HG02588 (cell line): ENCODE measurements at regions not wholly inside any gene's neighbourhood (a gene's known extent, or its start where the extent isn't known, plus 50 kb on each side); places are given as distances from the start of the nearest gene placed in this dataset.

ENCODE experiments used
- ATAC-seq: cut with Tn5 transposase; IDR thresholded peaks from one replicate; pipeline ENCODE4 v1.9.1; 2021; ENCODE audit warnings: mild to moderate bottlenecking, moderate library complexity; ENCODE audit not compliant: unreplicated experiment

DNA sequence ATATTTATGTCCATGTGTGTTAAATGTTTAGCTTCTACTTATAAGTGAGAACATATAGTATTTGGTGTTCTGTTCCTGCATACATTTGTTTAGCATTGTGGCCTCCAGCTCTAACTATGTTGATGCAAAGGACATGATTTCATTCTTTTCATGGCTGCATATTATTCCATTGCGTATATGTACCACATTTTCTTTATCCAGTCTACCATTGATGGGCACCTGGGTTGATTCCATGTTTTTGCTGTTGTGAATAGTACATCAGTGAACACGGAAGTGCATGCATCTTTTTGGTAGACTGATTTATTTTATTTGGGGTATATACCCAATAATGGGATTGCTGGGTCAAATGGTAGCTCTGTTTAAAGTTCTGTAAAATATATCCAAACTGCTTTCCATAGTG lies 359.0 kb downstream of the SLCO4C1 start:
- no peak for ATAC-seq

DNA sequence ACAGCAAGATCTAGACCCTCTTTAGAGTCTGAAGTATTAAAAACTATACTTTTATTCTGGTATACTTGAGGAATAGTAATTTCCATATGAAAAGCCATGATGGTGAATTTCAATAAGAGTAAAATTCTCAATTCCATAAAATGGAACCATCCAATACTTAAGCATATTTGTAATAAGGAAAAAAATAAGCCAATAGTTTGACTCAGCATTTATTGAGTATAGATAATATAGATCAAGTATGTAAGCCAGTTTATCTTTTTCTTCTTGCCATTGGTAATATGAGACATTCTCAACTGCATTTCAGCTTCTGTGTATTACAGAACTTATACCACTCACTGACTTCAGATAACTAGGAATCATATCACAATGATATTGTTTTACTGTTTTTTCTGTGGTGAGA lies 361.0 kb downstream of the SLCO4C1 start:
- no peak for ATAC-seq

DNA sequence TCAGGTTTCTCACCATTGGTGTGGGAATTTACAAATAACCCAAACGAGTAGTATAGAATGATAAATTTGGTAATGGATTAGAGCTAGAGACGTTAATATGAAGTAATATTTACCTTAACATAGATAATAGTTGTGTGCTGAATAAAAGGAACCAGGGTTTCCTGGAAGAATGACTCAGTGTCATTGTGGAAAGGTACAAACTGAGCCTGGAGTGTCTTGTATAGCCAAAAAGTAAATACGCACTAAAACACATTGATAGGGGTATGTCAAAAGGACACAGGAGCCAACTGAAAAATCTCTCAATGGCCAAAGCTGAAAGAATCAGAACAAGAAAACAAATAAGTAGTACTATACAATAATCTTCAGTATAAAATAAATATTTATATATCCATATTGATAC lies 363.5 kb downstream of the SLCO4C1 start:
- ATAC-seq, result no peak

DNA sequence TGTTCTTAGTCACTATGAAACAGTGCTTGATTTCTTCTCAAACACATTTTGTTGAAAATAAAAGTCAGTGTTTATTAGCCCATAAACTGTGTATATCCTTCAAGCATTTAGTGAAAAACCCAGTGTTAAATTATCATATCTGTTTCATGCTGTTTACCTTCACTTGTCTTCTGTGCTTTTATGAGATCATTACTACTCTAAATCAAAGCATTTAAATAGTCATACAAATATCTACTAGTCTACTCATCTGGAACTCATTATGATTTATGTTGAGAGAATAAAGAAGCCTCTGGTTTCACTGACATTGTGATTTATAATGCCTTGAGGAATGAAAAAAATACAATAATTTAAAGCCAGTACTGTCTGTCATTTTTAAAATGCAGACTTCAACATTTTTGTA lies 366.5 kb downstream of the SLCO4C1 start:
- no peak for ATAC-seq

DNA sequence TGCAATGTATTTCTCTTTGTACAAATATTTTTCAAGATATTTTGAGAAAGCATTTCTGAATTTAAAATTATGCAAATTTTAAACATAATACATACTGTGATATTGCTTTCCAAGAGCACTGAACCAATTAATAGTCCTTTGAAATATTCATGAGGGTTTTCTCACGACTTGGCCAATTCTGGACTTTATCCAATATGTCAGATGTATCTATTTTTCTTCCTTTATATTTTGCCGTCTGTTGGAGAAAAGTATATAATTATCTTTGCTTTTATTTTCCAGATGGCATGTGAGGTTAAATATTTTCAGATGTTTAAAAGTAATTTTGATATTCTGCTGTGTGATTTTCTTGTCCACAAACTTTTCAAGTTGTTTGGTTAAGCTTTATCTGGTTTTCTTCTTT lies 378.9 kb downstream of the SLCO4C1 start:
- no peak for ATAC-seq

DNA sequence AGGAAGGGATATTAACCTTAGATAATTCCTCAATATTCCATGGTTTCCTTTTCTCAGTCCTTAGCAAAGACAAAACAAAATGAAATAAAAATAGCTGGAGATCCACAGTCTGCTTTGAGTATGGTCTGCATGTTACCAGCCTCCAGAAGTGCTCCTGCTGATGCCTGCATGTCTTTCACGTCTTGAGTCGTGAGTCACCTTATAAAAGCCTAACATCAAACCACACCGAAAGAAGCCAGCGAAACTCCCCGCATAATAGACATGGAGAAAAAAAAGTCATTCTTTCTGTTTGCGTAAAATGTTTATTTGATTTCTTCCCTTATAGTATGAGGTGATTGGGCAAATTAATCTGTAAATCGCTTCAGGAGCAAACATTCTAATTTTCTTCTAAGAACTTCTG lies 380.5 kb downstream of the SLCO4C1 start:
- ATAC-seq, result no peak

DNA sequence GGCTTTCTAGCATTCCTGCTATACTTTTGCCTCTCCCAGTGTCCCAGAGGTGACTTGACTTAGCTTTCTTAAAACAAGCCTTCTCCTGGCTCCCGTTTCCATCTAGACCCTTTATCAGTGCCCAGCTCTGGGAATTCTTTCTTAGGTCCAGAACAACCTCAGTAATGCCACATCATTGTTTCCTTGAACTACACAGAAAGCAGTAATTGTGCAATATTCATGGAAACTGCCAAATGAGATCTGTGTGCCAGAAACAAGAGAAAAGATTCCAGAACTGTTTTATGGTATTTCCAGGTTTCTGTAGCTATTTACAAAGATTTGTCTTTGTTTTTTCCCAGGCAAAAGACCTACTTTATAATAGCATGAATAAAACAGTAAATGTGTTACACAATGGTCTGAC lies 391.3 kb downstream of the SLCO4C1 start:
- ATAC-seq, result no peak

DNA sequence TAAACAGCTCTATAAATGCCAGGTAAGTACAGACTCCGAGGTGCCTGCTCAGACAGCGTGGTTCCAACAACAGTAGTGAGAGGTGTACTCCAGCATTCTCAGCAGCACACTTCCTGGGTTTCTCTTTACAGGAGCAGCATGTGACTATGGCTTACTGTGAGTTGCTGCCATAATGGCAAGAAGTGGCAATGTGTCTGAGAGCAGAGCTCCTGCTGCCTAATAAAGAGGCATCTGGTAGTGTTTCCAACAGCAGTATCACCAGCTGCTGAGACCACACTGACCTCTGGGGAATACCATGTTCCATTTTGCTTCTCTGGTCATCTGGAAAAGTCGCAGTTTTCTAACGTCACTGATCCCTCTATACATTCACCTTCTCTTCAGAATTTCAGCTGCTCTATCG lies 398.2 kb downstream of the SLCO4C1 start:
- ATAC-seq, result peak; percentile 47

DNA sequence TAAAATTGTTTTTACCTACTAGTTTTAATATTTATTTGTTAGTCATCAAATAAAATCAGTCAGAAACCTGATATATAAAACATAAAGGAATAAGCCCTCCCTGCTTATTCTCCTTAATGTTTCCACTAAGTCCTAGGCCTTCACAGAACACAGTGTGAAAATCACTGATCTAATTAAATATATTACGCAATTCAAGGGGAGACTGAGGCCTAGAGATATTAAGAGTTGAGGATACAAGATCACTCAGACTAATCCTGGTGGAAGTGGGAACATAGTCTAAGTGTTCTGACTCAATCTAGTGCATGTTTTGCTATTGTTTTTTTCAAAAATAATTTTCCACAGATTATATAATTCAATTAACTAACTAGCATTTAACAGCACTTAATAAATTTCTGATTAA lies 401.1 kb downstream of the SLCO4C1 start:
- ATAC-seq, result no peak

DNA sequence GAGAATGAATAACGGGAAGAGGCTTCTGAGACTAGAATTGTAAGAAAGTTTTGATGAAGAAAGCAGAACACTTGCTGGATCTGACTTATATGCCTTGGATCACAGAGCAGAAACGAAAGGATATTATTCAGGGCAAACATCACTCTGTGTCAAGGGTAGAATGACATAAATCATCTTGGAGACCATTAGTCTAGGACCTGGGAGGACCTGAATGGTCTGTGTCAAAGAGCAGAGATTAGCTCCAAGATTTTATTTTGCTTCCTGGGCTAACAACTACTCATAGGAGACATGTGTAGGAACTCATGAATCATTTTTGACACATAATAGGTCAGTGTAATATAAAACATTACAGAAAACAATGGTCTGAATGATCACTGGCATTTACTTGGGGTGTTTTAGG lies 417.9 kb downstream of the SLCO4C1 start:
- no peak for ATAC-seq

DNA sequence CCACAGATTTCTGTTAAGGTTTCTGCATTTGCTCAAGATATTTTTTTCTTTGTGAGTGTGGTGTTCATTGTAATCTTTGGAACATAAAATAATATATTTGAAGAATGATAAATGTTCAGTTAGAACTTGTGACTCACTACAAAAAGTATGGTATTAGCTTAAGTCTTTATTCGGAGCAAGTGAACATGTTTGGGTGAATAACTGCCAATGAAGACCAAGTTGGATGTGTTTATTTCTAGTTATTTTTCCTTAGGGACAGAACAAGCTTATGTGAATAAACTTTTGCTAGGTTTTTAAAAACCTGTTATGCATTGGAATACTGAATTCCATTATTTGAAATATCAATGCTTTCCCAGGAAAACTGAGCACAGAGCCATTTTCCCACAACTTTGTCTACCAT lies 418.6 kb downstream of the SLCO4C1 start:
- ATAC-seq, result no peak

DNA sequence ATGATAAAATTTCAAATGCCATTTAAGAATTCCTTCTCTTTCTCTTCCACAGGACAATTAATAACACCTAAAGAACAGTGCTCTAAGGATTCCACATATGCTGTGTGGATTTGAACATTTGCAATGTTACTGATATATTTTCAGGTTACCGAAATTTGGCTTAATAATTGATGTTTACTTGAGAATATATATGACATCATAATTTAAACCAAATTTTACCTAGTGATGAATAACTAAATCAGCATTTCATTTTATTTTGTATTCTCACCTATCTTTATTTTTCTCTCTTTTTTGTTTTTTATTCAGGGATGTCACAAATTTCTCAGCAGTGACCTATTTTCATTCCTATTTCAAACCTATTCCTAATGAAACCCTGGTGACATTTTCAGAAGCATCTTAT lies 429.6 kb downstream of the SLCO4C1 start:
- no peak for ATAC-seq

DNA sequence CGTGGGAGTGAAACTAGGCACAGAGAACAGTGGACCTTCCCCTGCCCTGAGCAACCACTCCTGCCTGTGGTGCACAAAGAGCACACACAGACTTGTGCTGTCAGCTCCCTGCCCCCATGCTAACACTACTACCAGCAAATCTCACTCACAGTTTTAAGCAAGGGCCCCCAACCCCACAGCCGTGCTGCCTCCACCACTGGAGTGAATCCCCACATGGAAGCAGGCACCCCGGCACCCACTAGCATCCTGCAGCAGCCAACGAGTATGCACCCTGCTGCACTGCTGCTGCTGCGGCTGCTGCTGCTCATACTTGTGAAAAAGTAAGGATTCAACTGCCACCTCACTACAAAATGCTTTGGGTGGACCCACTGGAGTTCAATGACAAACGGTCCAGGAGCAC lies 435.5 kb downstream of the SLCO4C1 start:
- no peak for ATAC-seq

DNA sequence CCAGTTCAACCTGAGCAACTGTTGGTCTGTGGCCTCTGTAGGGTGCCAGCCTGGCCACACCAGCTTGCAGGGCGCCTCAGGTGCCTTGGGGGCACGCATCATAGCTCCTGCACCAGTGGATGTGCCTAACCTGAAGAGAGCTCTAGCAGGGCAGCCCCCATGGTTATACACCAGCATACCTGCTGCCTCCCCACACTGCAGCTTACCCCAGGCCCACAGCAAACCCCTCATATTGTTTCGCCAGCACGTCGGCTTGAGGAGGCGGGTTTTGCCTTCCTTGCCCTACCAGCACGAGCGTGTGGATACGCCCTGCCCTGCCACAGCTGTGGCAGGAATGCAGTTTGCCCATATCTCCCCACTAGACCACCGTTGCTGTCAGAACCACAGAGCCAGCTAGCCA lies 435.9 kb downstream of the SLCO4C1 start:
- no peak for ATAC-seq

DNA sequence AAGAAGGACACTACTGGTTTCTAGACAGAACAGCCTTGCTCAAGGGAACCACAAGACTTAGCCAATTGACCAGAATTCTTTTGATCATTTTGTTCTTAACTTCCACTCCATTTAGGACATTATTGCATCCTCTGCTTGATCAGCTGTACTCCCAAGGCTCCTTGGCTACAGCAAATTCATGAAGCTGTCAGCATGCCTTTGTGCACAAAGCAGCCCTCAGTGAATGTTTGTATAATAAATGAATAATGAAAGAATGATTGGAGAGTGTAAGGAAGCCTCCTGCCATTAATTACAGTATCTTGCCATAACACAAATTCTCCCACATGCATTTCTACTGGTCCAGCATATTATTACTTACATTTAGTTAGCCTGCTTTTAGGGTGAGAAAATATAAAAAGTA lies 449.6 kb downstream of the SLCO4C1 start:
- ATAC-seq, result no peak

DNA sequence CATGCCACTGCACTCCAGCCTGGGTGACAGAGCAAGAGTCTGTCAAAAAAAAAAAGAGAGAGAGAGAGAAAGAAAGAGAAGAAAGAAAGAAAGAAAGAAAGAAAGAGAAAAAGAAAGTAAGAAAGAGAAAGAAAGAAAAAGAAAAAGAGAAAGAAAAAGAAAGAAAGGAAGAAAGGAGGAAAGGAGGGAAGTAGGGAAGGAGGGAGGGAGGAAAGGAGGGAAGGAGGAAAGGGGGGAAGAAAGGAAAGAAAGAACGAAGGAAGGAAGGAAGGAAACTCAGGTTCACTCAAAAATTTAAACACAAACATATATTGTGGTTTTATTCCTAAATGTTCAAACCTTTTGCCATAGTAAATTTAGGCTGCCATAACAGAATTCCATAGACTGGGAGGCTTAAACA lies 453.0 kb downstream of the SLCO4C1 start:
- no peak for ATAC-seq

DNA sequence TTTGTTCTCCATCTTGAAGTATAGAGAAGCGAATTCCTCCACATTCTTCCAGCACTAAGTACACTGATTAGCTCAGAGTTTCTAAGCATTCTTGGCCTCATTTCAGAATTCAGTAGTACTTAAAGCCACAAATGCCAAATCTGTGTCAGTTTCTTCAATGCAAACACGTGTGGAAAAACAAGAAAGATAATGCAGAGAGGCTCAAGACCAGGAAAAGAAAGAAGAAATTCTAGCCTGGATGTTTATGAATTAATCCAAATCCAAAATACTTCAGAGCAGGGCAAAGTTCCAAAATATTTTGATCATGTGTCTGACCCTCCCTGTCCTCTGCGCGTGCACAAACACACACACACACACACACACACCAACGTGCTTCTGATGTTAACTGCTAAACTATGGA lies 457.6 kb downstream of the SLCO4C1 start:
- no peak for ATAC-seq

DNA sequence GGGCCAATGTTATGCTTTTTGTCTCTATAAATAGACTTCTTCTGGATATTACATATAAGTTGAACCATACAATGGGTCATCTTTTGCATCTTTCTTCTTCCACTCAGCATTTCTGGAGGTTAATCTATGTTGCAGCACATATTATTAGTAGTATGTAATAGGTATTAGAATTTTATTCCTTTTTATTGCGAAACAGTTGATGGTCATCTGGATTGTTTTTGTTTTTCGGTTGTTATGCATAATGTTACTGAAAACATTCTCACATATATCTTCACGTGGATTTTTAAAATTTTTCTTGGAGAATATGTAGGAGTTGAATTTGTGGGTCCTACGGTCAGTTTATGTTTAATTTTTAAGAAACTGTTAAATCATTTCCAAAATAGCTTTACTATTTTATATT lies 466.8 kb downstream of the SLCO4C1 start:
- ATAC-seq, result no peak

DNA sequence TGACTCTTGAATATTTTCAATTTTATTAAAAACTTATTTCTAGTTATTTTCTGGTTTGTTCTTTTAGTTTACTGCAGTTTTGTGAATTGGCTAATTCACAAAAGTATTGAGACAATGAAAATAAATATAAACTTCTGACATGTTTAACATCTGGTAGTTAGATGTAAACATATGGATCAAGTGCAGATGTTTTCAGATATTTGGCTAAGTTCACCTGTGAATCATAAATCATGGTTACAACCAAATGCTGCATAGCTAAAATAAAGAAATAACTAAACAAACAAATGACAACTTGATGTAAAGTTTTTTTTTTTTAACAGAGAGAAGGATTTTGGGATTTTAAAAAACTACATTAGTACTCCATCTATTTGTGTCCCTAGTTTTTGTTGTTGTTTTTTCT lies 484.6 kb downstream of the SLCO4C1 start:
- no peak for ATAC-seq

DNA sequence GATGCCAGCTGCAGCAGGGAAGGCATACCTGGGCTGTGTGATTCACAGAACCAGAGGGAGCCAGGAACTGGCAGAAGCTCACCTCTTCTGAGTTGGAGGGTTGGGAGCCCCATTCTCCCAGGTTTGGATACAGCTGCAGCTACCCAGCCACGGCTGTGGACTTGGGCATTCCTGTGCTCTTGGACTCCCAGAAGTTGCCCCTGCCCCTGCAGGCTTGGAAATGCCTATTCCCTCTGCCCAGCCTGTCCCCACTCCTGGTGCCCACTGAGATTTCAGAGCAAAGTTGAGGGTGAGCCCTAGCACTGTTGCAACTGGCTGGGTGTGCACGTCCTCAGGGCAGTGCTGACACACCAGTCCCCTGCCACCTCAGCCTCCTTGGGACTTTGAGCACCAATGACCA lies 489.7 kb downstream of the SLCO4C1 start:
- no peak for ATAC-seq

DNA sequence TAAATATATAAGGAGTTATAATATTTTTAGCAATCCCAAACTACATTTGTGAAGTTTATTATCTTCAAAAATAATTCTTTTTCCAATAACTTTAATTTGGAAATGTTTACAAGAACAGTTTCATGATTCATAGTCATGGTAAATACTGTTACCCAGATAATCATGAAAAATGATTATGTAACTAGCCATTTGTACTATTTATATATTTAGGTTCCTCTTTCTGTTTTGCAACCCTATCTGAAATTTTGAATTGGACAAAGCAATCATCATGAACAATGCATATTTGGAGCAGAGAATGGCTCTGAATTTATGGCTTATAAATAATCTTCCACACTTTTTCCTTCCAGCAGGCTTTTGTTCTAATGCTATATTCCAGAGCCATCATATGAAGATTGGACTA lies 499.7 kb downstream of the SLCO4C1 start:
- no peak for ATAC-seq

DNA sequence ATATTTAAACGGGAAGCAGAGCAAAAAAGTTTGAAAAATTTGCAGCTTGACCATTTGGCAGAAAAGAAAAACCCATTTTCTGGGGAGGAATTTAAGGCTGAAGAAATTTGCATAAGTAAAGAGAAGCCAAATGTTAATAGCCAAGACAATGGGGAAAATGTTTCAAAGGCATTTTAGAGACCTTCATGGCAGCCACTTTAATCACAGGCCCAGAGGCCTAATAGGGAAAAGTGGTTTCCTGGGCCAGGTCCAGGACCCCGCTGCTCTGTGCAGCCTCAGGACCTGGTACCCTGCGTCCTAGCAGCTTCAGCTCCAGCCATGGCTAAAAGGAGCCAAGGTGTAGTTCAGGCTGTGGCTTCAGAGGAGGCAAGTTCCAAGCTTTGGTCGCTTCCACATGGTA lies 507.3 kb downstream of the SLCO4C1 start:
- ATAC-seq, result no peak

DNA sequence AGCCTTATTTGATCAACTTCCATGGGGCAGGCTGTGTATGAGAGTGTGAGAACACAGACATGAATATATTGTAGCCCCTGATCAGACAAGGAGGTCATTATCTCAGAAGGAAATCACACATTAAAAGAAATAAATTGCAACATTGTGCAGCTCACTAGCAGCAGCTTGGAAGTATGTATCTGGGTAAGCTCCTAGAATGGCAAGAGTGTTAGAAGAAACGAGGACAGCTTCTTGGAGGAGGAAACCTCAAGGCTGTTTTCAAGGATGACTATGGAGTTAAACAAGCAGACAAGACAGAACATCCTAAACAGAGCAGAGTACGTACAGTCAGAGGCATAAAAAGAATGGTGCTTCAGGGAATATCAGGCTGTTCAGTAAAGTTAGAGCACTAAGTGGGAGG lies 511.0 kb downstream of the SLCO4C1 start:
- no peak for ATAC-seq
